ENCODE measurements at regions not wholly inside any gene's neighbourhood (a gene's known extent, or its start where the extent isn't known, plus 50 kb on each side); places are given as distances from the start of the nearest gene placed in this dataset.

GRCh38 chr1:231108516-231109302, 53.1 kb upstream of the TRIM67 start:
- no peak overlapping the region for H3K27ac ChIP-seq
- H3K36me3 ChIP-seq, result no peaks in the 10 kb centered on the region
- intact Hi-C loops (cut with DNase I; ENCODE audit: low total_unique reads) (no loop called here), in situ Hi-C loops (cut with MboI; ENCODE audit: low sequenced_read_pairs in 4 of 4) (no loop called here)
- DNase-seq (no peak), ATAC-seq (no peak)
- no peaks in the 10 kb centered on the region for H3K9me3 ChIP-seq
- H3K4me3 ChIP-seq, result no peak overlapping the region
- H3K4me1 ChIP-seq, result peaks cover 8 to 10% of the 10 kb centered on the region in 2 donors
- H3K27me3 ChIP-seq, result peaks cover 0 to 2% (median 0%) of the 10 kb centered on the region in 3 donors
- no peak for TF ChIP-seq POLR2A (IDR thresholded peaks at IDR 0.05)
- TF ChIP-seq, protein P1, sequence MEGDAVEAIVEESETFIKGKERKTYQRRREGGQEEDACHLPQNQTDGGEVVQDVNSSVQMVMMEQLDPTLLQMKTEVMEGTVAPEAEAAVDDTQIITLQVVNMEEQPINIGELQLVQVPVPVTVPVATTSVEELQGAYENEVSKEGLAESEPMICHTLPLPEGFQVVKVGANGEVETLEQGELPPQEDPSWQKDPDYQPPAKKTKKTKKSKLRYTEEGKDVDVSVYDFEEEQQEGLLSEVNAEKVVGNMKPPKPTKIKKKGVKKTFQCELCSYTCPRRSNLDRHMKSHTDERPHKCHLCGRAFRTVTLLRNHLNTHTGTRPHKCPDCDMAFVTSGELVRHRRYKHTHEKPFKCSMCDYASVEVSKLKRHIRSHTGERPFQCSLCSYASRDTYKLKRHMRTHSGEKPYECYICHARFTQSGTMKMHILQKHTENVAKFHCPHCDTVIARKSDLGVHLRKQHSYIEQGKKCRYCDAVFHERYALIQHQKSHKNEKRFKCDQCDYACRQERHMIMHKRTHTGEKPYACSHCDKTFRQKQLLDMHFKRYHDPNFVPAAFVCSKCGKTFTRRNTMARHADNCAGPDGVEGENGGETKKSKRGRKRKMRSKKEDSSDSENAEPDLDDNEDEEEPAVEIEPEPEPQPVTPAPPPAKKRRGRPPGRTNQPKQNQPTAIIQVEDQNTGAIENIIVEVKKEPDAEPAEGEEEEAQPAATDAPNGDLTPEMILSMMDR (IDR thresholded peaks at IDR 0.05 in 4 of 5, conservative IDR thresholded peaks at IDR 0.05 in 1 of 5), result no peak

- DNase-seq (no peak), ATAC-seq (no peak)
- Histone ChIP-seq H3K9me3 (no peaks in the 10 kb centered on the region), H3K27ac (no peak overlapping the region), H3K4me3 (no peak overlapping the region), H3K36me3 (no peaks in the 10 kb centered on the region), H3K27me3 (no peaks in the 10 kb centered on the region), H3K4me1 (peaks cover 8 to 10% of the 10 kb centered on the region in 2 donors)
- in situ Hi-C loops (cut with MboI; ENCODE audit: low sequenced_read_pairs in 4 of 4), result no loop called here
- intact Hi-C loops (cut with DNase I; ENCODE audit: low total_unique reads), result no loop called here
- no peak for TF ChIP-seq POLR2A (IDR thresholded peaks at IDR 0.05)
- TF ChIP-seq, protein P1 (IDR thresholded peaks at IDR 0.05 in 4 of 5, conservative IDR thresholded peaks at IDR 0.05 in 1 of 5), result no peak
Observed at GRCh38 chr1:231107600-231108326, 54.1 kb upstream of the TRIM67 start.

GRCh38 chr1:231107151-231107550, 54.7 kb upstream of the TRIM67 start:
- Histone ChIP-seq H3K9me3 (no peaks in the 10 kb centered on the region), H3K36me3 (no peaks in the 10 kb centered on the region), H3K4me3 (no peak overlapping the region), H3K27ac (no peak overlapping the region), H3K4me1 (peaks cover 8 to 10% of the 10 kb centered on the region in 2 donors), H3K27me3 (no peaks in the 10 kb centered on the region)
- in situ Hi-C loops (cut with MboI; ENCODE audit: low sequenced_read_pairs in 4 of 4) (no loop called here), intact Hi-C loops (cut with DNase I; ENCODE audit: low total_unique reads) (no loop called here)
- TF ChIP-seq, protein P1 (IDR thresholded peaks at IDR 0.05 in 4 of 5, conservative IDR thresholded peaks at IDR 0.05 in 1 of 5), result no peak
- no peak for TF ChIP-seq POLR2A (IDR thresholded peaks at IDR 0.05)
- ATAC-seq (no peak), DNase-seq (no peak)

DNA sequence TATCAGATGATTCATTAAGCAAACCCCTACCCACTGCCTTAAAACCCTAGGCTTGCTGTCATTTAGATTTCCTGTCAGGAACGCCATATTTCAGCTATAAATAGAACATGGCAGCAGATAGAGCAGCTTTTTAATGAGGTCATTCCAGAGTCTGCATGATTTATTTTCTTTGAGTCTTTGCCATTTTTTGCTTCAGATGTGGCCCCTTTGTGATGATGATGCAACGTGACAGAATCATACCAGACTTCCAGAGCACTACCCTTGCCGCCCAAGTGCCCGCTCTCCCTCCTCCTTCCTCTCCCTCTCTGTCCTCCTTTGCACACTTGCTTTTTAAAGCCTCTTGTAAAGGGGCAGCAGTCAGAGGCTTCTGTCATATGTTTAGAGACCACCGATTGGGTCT, 55.5 kb upstream of the TRIM67 start:
- H3K27ac ChIP-seq, result no peak overlapping the region
- TF ChIP-seq POLR2A (IDR thresholded peaks at IDR 0.05), result no peak
- TF ChIP-seq, protein P1 (IDR thresholded peaks at IDR 0.05 in 4 of 5, conservative IDR thresholded peaks at IDR 0.05 in 1 of 5), result no peak
- H3K4me1 ChIP-seq, result peaks cover 8 to 10% of the 10 kb centered on the region in 2 donors
- no peaks in the 10 kb centered on the region for H3K27me3 ChIP-seq
- no peak for ATAC-seq
- no peak for DNase-seq
- H3K9me3 ChIP-seq, result no peaks in the 10 kb centered on the region
- in situ Hi-C loops (cut with MboI; ENCODE audit: low sequenced_read_pairs in 4 of 4) (no loop called here), intact Hi-C loops (cut with DNase I; ENCODE audit: low total_unique reads) (no loop called here)
- no peak overlapping the region for H3K4me3 ChIP-seq
- no peaks in the 10 kb centered on the region for H3K36me3 ChIP-seq
